Activated naive CD4-positive, alpha-beta T cell treated with anti-CD3 and anti-CD28 coated beads for 36 hours (primary cell): ENCODE measurements at regions not wholly inside any gene's neighbourhood (a gene's known extent, or its start where the extent isn't known, plus 50 kb on each side); places are given as distances from the start of the nearest gene placed in this dataset.

Experiments
- CTCF ChIA-PET: fragments of 350-600 bp; sonication (Branson Sonifier 250); formaldehyde crosslinking; loops from one replicate; lab custom pipeline; 2021; ENCODE audit warnings: antibody characterized with exemption; lab: Charles Lee
- DNase-seq: peaks from one replicate; pipeline ENCODE4 v3.0.0-alpha.2; 2020
- H3K27ac Mint-ChIP-seq: one replicate; pipeline ENCODE4 v1.8.0; 2021; ENCODE audit warnings: mild to moderate bottlenecking, mixed read lengths
- H3K27me3 Mint-ChIP-seq: one replicate; pipeline ENCODE4 v1.8.0; 2021; ENCODE audit warnings: low read depth, mixed read lengths
- H3K36me3 Mint-ChIP-seq: one replicate; pipeline ENCODE4 v1.8.0; 2021; ENCODE audit warnings: low read depth, mixed read lengths
- H3K4me1 Mint-ChIP-seq: one replicate; pipeline ENCODE4 v1.8.0; 2021; ENCODE audit warnings: low read depth, mixed read lengths
- H3K4me3 Mint-ChIP-seq: one replicate; pipeline ENCODE4 v1.8.0; 2021; ENCODE audit warnings: mild to moderate bottlenecking, moderate library complexity, mixed read lengths
- H3K9me3 Mint-ChIP-seq: one replicate; pipeline ENCODE4 v1.8.0; 2021; ENCODE audit warnings: mixed read lengths
- intact Hi-C: fragments of 100-400 bp; cut with micrococcal nuclease; formaldehyde crosslinking; loops from one replicate; pipeline ENCODE4 v1.15.1; 2023

DNA sequence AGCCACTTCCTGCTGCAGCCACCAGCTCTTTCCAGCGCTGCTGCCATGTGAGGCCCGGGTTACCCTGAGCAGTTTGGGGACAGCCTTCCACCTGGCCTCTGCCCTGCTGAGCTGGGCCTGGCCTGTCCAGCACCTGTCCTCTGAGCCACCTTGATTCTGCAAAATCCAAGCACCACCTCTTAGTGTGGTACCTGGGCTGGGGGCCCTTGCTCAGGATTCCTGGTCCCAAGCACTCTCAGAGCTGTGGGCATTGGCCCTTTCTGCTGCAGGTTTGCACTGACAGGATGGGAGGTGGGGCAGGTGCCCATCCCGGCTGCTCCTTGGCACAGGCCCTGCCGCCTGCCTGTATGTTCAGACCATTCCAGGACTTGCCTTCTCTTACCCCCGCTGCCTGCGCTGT, 309.2 kb upstream of the IRX4 start:
- Mint-ChIP-seq H3K36me3 (no peaks in the 10 kb centered on the region), H3K4me3 (no peak overlapping the region), H3K27me3 (peaks cover 4% of the 10 kb centered on the region), H3K9me3 (no peaks in the 10 kb centered on the region), H3K4me1 (no peaks in the 10 kb centered on the region), H3K27ac (no peak overlapping the region)
- intact Hi-C loops, result no loop called here
- CTCF ChIA-PET, result no interaction called here
- DNase-seq, result no peak

DNA sequence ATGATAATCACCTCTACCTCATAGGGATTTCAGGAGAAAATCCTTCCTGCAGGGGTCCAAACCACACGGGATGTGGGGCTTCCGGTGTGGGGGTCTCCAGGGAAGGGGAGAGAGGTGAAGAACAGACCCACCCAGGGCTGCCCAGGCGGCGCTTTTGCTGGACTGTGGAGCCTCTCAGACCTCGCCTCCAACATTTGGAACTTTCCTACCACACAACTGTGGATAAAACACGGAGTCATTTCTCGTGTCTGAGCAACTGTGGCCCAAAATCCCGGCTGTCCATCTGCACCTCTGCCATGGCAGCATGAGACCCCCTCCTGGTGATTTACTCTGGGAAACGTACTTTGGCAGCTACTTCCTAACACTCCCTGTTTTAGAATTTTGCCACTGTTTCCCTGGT, 307.8 kb upstream of the IRX4 start:
- intact Hi-C loops, result no loop called here
- no peaks in the 10 kb centered on the region for H3K9me3 Mint-ChIP-seq
- H3K4me3 Mint-ChIP-seq, result no peak overlapping the region
- H3K36me3 Mint-ChIP-seq, result no peaks in the 10 kb centered on the region
- H3K4me1 Mint-ChIP-seq, result no peaks in the 10 kb centered on the region
- H3K27ac Mint-ChIP-seq, result no peak overlapping the region
- H3K27me3 Mint-ChIP-seq, result peaks cover 3% of the 10 kb centered on the region
- CTCF ChIA-PET, result no interaction called here
- no peak for DNase-seq

- no peak for DNase-seq
- Mint-ChIP-seq H3K27me3 (peaks cover 9% of the 10 kb centered on the region), H3K4me3 (no peak overlapping the region), H3K4me1 (no peaks in the 10 kb centered on the region), H3K36me3 (no peaks in the 10 kb centered on the region), H3K9me3 (no peaks in the 10 kb centered on the region), H3K27ac (no peak overlapping the region)
- intact Hi-C loops, result no loop called here
- CTCF ChIA-PET, result interaction anchor here (0.7 kb wide), 1 partner anchor 32 kb away, joined by 3 read pairs; no protein-coding TSS in a partner anchor
Observed at GRCh38 chr5:2188661-2189060, 305.9 kb upstream of the IRX4 start.

DNA sequence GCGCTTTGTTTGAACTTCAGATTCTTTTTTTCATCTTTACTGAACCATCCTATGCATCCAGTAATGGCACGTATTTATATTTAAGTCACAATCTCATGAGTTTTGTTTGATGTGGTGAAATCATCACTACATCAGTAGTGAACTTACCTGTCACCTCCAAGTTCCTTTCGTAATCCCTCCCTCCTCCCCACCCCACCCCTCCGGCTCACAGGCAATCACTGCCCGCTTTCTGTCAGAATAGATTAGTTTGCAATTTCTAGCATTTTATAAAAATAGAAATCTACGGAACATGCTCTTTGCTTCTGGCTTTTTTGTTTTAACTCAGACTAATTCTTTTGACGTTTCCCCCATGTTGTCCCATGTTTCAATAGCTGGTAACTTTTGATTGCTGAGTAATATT, 305.4 kb upstream of the IRX4 start:
- intact Hi-C loops, result no loop called here
- H3K27me3 Mint-ChIP-seq, result peaks cover 9% of the 10 kb centered on the region
- DNase-seq, result no peak
- no peak overlapping the region for H3K4me3 Mint-ChIP-seq
- no peaks in the 10 kb centered on the region for H3K4me1 Mint-ChIP-seq
- no peaks in the 10 kb centered on the region for H3K9me3 Mint-ChIP-seq
- no peak overlapping the region for H3K27ac Mint-ChIP-seq
- no peaks in the 10 kb centered on the region for H3K36me3 Mint-ChIP-seq
- CTCF ChIA-PET, result no interaction called here

GRCh38 chr5:2187687-2188086, 305.0 kb upstream of the IRX4 start:
- Mint-ChIP-seq H3K27me3 (peaks cover 9% of the 10 kb centered on the region), H3K36me3 (no peaks in the 10 kb centered on the region), H3K9me3 (no peaks in the 10 kb centered on the region), H3K4me1 (no peaks in the 10 kb centered on the region), H3K4me3 (no peak overlapping the region), H3K27ac (no peak overlapping the region)
- intact Hi-C loops, result no loop called here
- CTCF ChIA-PET, result no interaction called here
- no peak for DNase-seq

DNA sequence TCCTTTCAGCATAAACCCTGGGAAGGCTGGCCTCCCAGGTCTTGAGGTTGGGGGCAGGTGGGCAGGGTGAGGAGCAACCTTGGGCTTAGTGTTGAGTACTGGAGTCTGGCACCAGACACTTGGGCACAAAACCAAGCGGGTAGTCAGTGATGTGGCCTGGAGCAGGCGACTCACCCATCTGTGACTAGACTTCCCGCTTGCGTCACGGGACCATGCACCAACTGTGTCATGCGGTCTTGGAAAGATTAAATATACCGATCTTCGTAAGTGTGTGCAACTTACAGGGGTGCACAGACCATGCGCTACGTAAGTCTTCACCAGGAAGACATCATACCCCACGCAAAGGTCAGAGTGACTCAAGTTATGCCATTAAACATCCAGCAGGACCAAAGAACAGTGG, 304.4 kb upstream of the IRX4 start:
- DNase-seq, result no peak
- CTCF ChIA-PET, result no interaction called here
- H3K36me3 Mint-ChIP-seq, result no peaks in the 10 kb centered on the region

DNA sequence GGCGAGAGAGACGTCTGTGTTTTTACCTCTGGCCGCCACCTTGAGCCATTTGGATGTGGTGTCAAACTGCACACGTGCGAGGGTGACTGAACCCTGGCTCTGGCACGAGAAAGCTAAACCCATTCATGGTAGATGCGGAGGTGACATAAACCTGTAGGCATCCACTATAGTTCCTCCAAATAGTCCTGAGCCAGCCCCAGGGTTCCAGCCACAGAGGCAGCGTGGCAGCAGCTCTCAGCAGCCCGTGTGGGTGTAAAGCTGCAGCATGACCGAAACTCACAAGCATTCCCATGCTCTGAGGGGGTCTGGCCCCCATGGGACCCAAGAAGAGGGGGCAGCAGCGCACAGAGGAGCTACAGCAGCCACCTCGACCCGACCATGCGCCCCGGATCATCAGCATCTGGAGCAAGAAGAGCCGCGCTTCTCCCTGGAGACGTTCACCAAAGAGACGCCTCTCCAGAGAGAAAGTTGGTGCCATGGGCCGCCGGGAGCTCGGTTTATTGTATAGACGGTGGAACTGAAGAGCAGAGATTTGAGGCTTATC, 303.8 kb upstream of the IRX4 start:
- no peak for DNase-seq
- Mint-ChIP-seq H3K4me3 (no peak overlapping the region), H3K27me3 (peaks cover 9% of the 10 kb centered on the region), H3K4me1 (no peaks in the 10 kb centered on the region), H3K9me3 (no peaks in the 10 kb centered on the region), H3K27ac (no peak overlapping the region), H3K36me3 (no peaks in the 10 kb centered on the region)
- intact Hi-C loops, result no loop called here
- CTCF ChIA-PET, result no interaction called here

More for the DNA sequence above, 304.4 kb upstream of the IRX4 start:
- Mint-ChIP-seq H3K27me3 (peaks cover 9% of the 10 kb centered on the region), H3K4me1 (no peaks in the 10 kb centered on the region), H3K9me3 (no peaks in the 10 kb centered on the region), H3K27ac (no peak overlapping the region), H3K4me3 (no peak overlapping the region)
- intact Hi-C loops, result no loop called here

DNA sequence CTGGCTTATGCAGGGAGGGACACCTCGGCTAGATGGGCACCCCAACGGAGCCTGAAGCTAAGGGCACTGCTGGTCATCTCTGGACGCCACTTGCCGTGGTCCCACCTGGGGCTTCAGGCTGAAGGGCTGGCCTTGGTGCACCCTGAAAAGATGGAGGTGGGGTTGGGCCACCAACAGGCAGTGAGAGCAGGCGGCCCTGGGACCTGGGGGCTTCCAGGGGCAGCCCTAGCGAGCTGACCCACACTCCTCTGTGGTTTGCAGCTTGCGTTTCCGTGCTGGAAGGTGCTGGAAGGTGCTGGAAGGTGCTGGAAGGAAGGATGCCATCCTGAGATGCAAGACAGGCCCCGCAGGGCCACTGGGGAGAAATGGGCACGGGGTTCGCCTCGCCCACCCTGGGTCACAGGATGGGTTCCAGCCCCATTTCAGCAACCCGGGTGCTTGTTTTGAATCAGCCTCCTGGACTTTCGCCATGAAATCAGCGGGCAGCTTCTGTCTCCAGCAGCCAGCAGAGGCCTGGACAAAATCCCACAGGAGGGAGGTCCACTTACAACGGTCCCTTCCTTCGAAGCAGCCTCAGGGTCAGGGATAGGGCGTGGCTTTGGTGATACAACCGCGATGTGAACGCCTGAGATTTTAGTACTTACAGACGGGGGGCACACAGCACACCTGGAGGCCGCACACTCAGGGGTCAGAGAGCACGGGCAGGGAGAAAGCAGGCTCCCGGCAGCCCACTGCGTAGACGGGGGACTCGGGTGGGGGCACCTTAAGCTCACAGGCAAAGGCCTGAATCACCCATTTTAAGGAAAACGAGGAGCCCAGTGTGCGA, 303.1 kb upstream of the IRX4 start:
- DNase-seq, result no peak
- CTCF ChIA-PET, result no interaction called here
- Mint-ChIP-seq H3K36me3 (no peaks in the 10 kb centered on the region), H3K4me1 (no peaks in the 10 kb centered on the region), H3K27me3 (peaks cover 9% of the 10 kb centered on the region), H3K9me3 (no peaks in the 10 kb centered on the region), H3K27ac (no peak overlapping the region), H3K4me3 (no peak overlapping the region)
- intact Hi-C loops, result no loop called here

- DNase-seq, result no peak
- Mint-ChIP-seq H3K27me3 (peaks cover 9% of the 10 kb centered on the region), H3K9me3 (no peaks in the 10 kb centered on the region), H3K36me3 (no peaks in the 10 kb centered on the region), H3K4me1 (no peaks in the 10 kb centered on the region), H3K27ac (no peak overlapping the region), H3K4me3 (no peak overlapping the region)
- CTCF ChIA-PET, result no interaction called here
- intact Hi-C loops, result no loop called here
Observed at GRCh38 chr5:2184563-2185540, 302.1 kb upstream of the IRX4 start.

- Mint-ChIP-seq H3K36me3 (no peaks in the 10 kb centered on the region), H3K4me3 (no peak overlapping the region), H3K27me3 (peaks cover 9% of the 10 kb centered on the region), H3K27ac (no peak overlapping the region), H3K4me1 (no peaks in the 10 kb centered on the region), H3K9me3 (no peaks in the 10 kb centered on the region)
- intact Hi-C loops, result no loop called here
- no peak for DNase-seq
- CTCF ChIA-PET, result no interaction called here
Observed at GRCh38 chr5:2184026-2184366, 301.3 kb upstream of the IRX4 start.

GRCh38 chr5:2183154-2184025, 300.7 kb upstream of the IRX4 start:
- no peaks in the 10 kb centered on the region for H3K9me3 Mint-ChIP-seq
- no peaks in the 10 kb centered on the region for H3K36me3 Mint-ChIP-seq
- intact Hi-C loops, result no loop called here
- H3K27ac Mint-ChIP-seq, result no peak overlapping the region
- no peaks in the 10 kb centered on the region for H3K4me1 Mint-ChIP-seq
- peaks cover 7% of the 10 kb centered on the region for H3K27me3 Mint-ChIP-seq
- CTCF ChIA-PET, result no interaction called here
- DNase-seq, result no peak
- H3K4me3 Mint-ChIP-seq, result no peak overlapping the region

GRCh38 chr5:2182020-2182419, 299.3 kb upstream of the IRX4 start:
- no peaks in the 10 kb centered on the region for H3K4me1 Mint-ChIP-seq
- no peak overlapping the region for H3K27ac Mint-ChIP-seq
- intact Hi-C loops, result no loop called here
- peaks cover 6% of the 10 kb centered on the region for H3K27me3 Mint-ChIP-seq
- no peak overlapping the region for H3K4me3 Mint-ChIP-seq
- no peaks in the 10 kb centered on the region for H3K9me3 Mint-ChIP-seq
- no peak for DNase-seq
- H3K36me3 Mint-ChIP-seq, result no peaks in the 10 kb centered on the region
- CTCF ChIA-PET, result no interaction called here
